T-helper 2 cell treated with Interferon-gamma antibody and Interleukin-4, amounts not matched to agents 100 ng/mL and 5 ng/mL, for 36 hours (primary cell): ENCODE measurements at regions not wholly inside any gene's neighbourhood (a gene's known extent, or its start where the extent isn't known, plus 50 kb on each side); places are given as distances from the start of the nearest gene placed in this dataset.
"Not testable (repeated sequence)": the region's sequence is repeated elsewhere in the genome, so short reads cannot be mapped to it uniquely, and the experiment has no call there.

Experiments used
- intact Hi-C: fragments of 100-400 bp; cut with micrococcal nuclease; formaldehyde crosslinking; loops from one replicate; pipeline ENCODE4 v1.15.1; 2023

- intact Hi-C loops: no loop called here
Measured at GRCh38 chr4:178941975-178942374, 1499.7 kb upstream of the AGA start.

- intact Hi-C loops: no loop called here
Measured at GRCh38 chr4:178953447-178954120, 1511.3 kb upstream of the AGA start.

- intact Hi-C loops: no loop called here
Measured at GRCh38 chr4:178955614-178956013, 1513.4 kb upstream of the AGA start.

- intact Hi-C loops: no loop called here
Measured at GRCh38 chr4:178958725-178959440, 1516.6 kb upstream of the AGA start.

GRCh38 chr4:178963446-178964045 lies 1521.3 kb upstream of the AGA start:
- intact Hi-C loops: no loop called here

- intact Hi-C loops: no loop called here
Measured at GRCh38 chr4:178966644-178967043, 1524.4 kb upstream of the AGA start.

GRCh38 chr4:178970433-178971140 lies 1528.3 kb upstream of the AGA start:
- intact Hi-C loops: no loop called here

- intact Hi-C loops: no loop called here
Measured at GRCh38 chr4:178976861-178977260, 1534.6 kb upstream of the AGA start.

GRCh38 chr4:178993306-178993705 lies 1551.1 kb upstream of the AGA start:
- intact Hi-C loops: no loop called here

- intact Hi-C loops: no loop called here
Measured at GRCh38 chr4:179001918-179002317, 1559.7 kb upstream of the AGA start.

GRCh38 chr4:179007755-179008154 lies 1565.5 kb upstream of the AGA start:
- intact Hi-C loops: no loop called here

- intact Hi-C loops: no loop called here
Measured at GRCh38 chr4:179017581-179017980, 1575.3 kb upstream of the AGA start.

- intact Hi-C loops: no loop called here
Measured at GRCh38 chr4:179027569-179027968, 1585.3 kb upstream of the AGA start.

GRCh38 chr4:179028321-179028720 lies 1586.1 kb upstream of the AGA start:
- intact Hi-C loops: no loop called here

GRCh38 chr4:179029683-179030082 lies 1587.4 kb upstream of the AGA start:
- intact Hi-C loops: no loop called here

- intact Hi-C loops: no loop called here
Measured at GRCh38 chr4:179040259-179040658, 1598.0 kb upstream of the AGA start.

- intact Hi-C loops: no loop called here
Measured at GRCh38 chr4:179048839-179049453, 1606.7 kb upstream of the AGA start.

GRCh38 chr4:179051206-179051605 lies 1609.0 kb upstream of the AGA start:
- intact Hi-C loops: no loop called here

- intact Hi-C loops: no loop called here
Measured at GRCh38 chr4:179059396-179059795, 1617.2 kb upstream of the AGA start.

- intact Hi-C loops: not testable (repeated sequence)
Measured at GRCh38 chr4:179066254-179066653, 1624.0 kb upstream of the AGA start.

- intact Hi-C loops: no loop called here
Measured at GRCh38 chr4:179071131-179071530, 1628.9 kb upstream of the AGA start.

- intact Hi-C loops: no loop called here
Measured at GRCh38 chr4:179076865-179077264, 1634.6 kb upstream of the AGA start.
